A549 (cell line): ENCODE measurements at regions not wholly inside any gene's neighbourhood (a gene's known extent, or its start where the extent isn't known, plus 50 kb on each side); places are given as distances from the start of the nearest gene placed in this dataset.

ENCODE experiments used
- ATAC-seq, 2 experiments: fragments of 200-7000 bp in 1 of 2; fragments of >200 bp in 1 of 2; cut with Nextera tagmentation in 1 of 2; cut with Tn5 transposase in 1 of 2; 3 replicates each; pipeline versions ENCODE4 v1.8.0 to v1.9.1; 2018 to 2020; ENCODE audit warnings: mild to moderate bottlenecking in 1 of 2, moderate library complexity in 1 of 2
- CTCF ChIA-PET: fragments of 300-600 bp; sonication (Branson Sonifier 250); formaldehyde crosslinking; extraction: SDS; loops from one replicate; lab custom pipeline; 2021; ENCODE audit warnings: antibody characterized with exemption, inconsistent platforms; lab: Yijun Ruan, JAX
- POLR2A ChIA-PET: fragments of 350-600 bp; formaldehyde crosslinking; extraction: SDS; loops from one replicate; lab custom pipeline; 2021; ENCODE audit warnings: antibody characterized with exemption, inconsistent platforms; lab: Yijun Ruan, JAX
- DNase-seq, 2 experiments: peaks; one replicate each; pipeline versions ENCODE4 v3.0.0 to v3.0.0-alpha.2; 2011 to 2016; ENCODE audit warnings: low read depth in 1 of 2, low spot score in 1 of 2
- FAIRE-seq: peaks from 2 replicates; lab custom pipeline; 2011; peaks lifted over from hg19 to GRCh38; lab: Jason Lieb, UNC
- H3K27ac ChIP-seq, 2 experiments: fragments of >200 bp; sonication (Bioruptor Twin); formaldehyde crosslinking; 3 replicates each; pipeline ENCODE4 v1.5.1; 2016 to 2017
- H3K4me1 ChIP-seq: fragments of >200 bp; sonication (Bioruptor Twin); formaldehyde crosslinking; 3 replicates; pipeline ENCODE4 v1.6.1; 2016
- H3K4me2 ChIP-seq: fragments of >200 bp; sonication (Bioruptor Twin); formaldehyde crosslinking; 3 replicates; pipeline ENCODE4 v1.6.1; 2016
- H3K4me3 ChIP-seq: fragments of >200 bp; sonication (Bioruptor Twin); formaldehyde crosslinking; 3 replicates; pipeline ENCODE4 v1.5.1; 2016
- H3K9me3 ChIP-seq: fragments of >200 bp; sonication (Bioruptor Twin); formaldehyde crosslinking; 3 replicates; pipeline ENCODE4 v1.6.1; 2016
- BHLHE40 ChIP-seq: IDR thresholded peaks from 2 replicates; pipeline ENCODE4 v1.6.1; 2012; ENCODE audit warnings: low read depth, low read length, inconsistent platforms
- CBX8 ChIP-seq: fragments of 200-600 bp; sonication (generic); IDR thresholded peaks from 2 replicates; pipeline ENCODE4 v1.6.1; 2016
- CHD4 ChIP-seq: fragments of 200-600 bp; sonication (generic); IDR thresholded peaks from 2 replicates; pipeline ENCODE4 v1.6.1; 2016; ENCODE audit warnings: antibody characterized with exemption, mild to moderate bottlenecking, borderline replicate concordance
- EP300 ChIP-seq, 2 experiments: fragments of >200 bp; sonication (Bioruptor Twin); formaldehyde crosslinking; IDR thresholded peaks; 2 replicates in 1 of 2; 3 replicates in 1 of 2; pipeline ENCODE4 v1.6.1; 2016 to 2017
- HEYL ChIP-seq: fragments of 250-450 bp; sonication (Bioruptor Pico); IDR thresholded peaks from 2 replicates; pipeline ENCODE4 v1.8.0; 2021; ENCODE audit warnings: mild to moderate bottlenecking, moderate library complexity
- HOXB5 ChIP-seq: fragments of 250-450 bp; sonication (Bioruptor Pico); IDR thresholded peaks from 2 replicates; pipeline ENCODE4 v1.5.0; 2020; ENCODE audit warnings: mild to moderate bottlenecking, moderate library complexity
- JUN ChIP-seq, 2 experiments: fragments of >200 bp; sonication (Bioruptor Twin); formaldehyde crosslinking; IDR thresholded peaks; 2 replicates in 1 of 2; 3 replicates in 1 of 2; pipeline ENCODE4 v1.6.1; 2016 to 2017
- JUNB ChIP-seq: fragments of >200 bp; sonication (Bioruptor Twin); formaldehyde crosslinking; IDR thresholded peaks from 2 replicates; pipeline ENCODE4 v1.6.1; 2016
- KDM1A ChIP-seq: fragments of 200-600 bp; sonication (generic); IDR thresholded peaks from 2 replicates; pipeline ENCODE4 v1.6.1; 2016; ENCODE audit warnings: low read depth, mild to moderate bottlenecking
- MAFK ChIP-seq: fragments of 450-650 bp; IDR thresholded peaks from 2 replicates; pipeline ENCODE4 v1.6.1; 2014; ENCODE audit not compliant: partially characterized antibody
- MYC ChIP-seq: IDR thresholded peaks from 2 replicates; pipeline ENCODE4 v1.6.1; 2012; ENCODE audit warnings: mild to moderate bottlenecking, inconsistent platforms, low read length, improper control_type of control experiment, borderline replicate concordance
- NPAS2 ChIP-seq: fragments of 250-450 bp; sonication (Bioruptor Pico); IDR thresholded peaks from 2 replicates; pipeline ENCODE4 v1.8.0; 2022; ENCODE audit warnings: mild to moderate bottlenecking, moderate library complexity, borderline replicate concordance
- NR3C1 ChIP-seq: fragments of >200 bp; sonication (Bioruptor Twin); formaldehyde crosslinking; IDR thresholded peaks from 3 replicates; pipeline ENCODE4 v1.6.1; 2017
- PHF8 ChIP-seq: fragments of 200-600 bp; sonication (generic); IDR thresholded peaks from 2 replicates; pipeline ENCODE4 v1.6.1; 2016; ENCODE audit warnings: low read depth, mild to moderate bottlenecking, antibody characterized with exemption, moderate library complexity, borderline replicate concordance
- POLR2A ChIP-seq: IDR thresholded peaks from 2 replicates; pipeline ENCODE4 v1.6.1; 2012; ENCODE audit warnings: mild to moderate bottlenecking, low read length
- POLR2AphosphoS2 ChIP-seq: conservative IDR thresholded peaks from 2 replicates; pipeline ENCODE4 v1.6.1; 2012; ENCODE audit warnings: low read length, improper control_type of control experiment, inconsistent platforms
- RARB ChIP-seq: fragments of 250-450 bp; sonication (Bioruptor Pico); IDR thresholded peaks from 2 replicates; pipeline ENCODE4 v1.8.0; 2021; ENCODE audit warnings: mild to moderate bottlenecking, moderate library complexity
- RCOR1 ChIP-seq: fragments of 150-350 bp; IDR thresholded peaks from 2 replicates; pipeline ENCODE4 v1.6.1; 2014; ENCODE audit warnings: antibody characterized with exemption, low read length, low read depth
- RFX5 ChIP-seq: fragments of 450-650 bp; IDR thresholded peaks from 2 replicates; pipeline ENCODE4 v1.7.1; 2014; ENCODE audit warnings: antibody characterized with exemption, mild to moderate bottlenecking, moderate library complexity
- RNF2 ChIP-seq: fragments of 200-600 bp; sonication (generic); IDR thresholded peaks from 2 replicates; pipeline ENCODE4 v1.6.1; 2016; ENCODE audit warnings: low read depth, mild to moderate bottlenecking, antibody characterized with exemption, moderate library complexity, borderline replicate concordance
- ZFP36 ChIP-seq: fragments of 450-650 bp; IDR thresholded peaks from 2 replicates; pipeline ENCODE4 v1.6.1; 2014; ENCODE audit warnings: borderline replicate concordance; ENCODE audit not compliant: partially characterized antibody
- WGBS: methylation state at CpG from one replicate; pipeline ENCODE4 v1.1.6; 2017; ENCODE audit errors: missing lambda C conversion rate; 5-methylcytosine and 5-hydroxymethylcytosine counted together
- TF ChIP-seq, protein P1 (sequence below): IDR thresholded peaks from 2 replicates; pipeline ENCODE4 v1.6.1; 2012
- TF ChIP-seq, protein P2 (sequence below): fragments of 250-450 bp; sonication (Bioruptor Pico); IDR thresholded peaks from 2 replicates; pipeline ENCODE4 v1.5.0; 2020; ENCODE audit warnings: low read depth, mild to moderate bottlenecking, moderate library complexity
- TF ChIP-seq, protein P3 (sequence below): fragments of >200 bp; sonication (Bioruptor Twin); formaldehyde crosslinking; IDR thresholded peaks from 3 replicates; pipeline ENCODE4 v1.6.1; 2016

DNA sequence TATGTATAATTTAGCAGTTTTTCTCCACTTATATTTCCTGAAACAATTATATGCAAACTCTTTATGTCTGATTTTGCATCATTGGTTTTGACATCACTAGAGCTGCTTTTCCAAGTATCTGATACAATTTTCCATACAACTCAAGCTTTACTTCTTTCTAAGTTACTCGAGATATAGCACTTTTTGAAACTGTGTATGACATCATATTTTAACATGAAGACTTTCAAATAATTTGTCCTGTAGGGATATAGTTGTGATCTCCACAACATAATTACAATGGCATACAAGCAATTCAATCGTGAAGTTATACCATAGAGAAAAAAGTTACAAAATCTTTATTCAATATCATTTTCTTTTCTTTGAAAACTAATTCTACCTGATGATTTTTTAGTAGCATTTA lies 173.0 kb downstream of the LEPR start:
- CTCF ChIA-PET: interaction anchor here (1.1 kb wide), 1 partner anchor 94 kb away, joined by 3 read pairs; no protein-coding TSS in a partner anchor
- FAIRE-seq (no peak), DNase-seq (no peak), ATAC-seq (no peak)
- no peak overlapping the region for H3K27ac ChIP-seq
- POLR2A ChIA-PET: no interaction called here
- H3K4me1 ChIP-seq: no peaks in the 10 kb centered on the region
- H3K9me3 ChIP-seq: no peaks in the 10 kb centered on the region
- no peak overlapping the region for H3K4me3 ChIP-seq
- H3K4me2 ChIP-seq: no peak overlapping the region
- TF ChIP-seq BHLHE40 (no peak), RFX5 (no peak), EP300 (IDR thresholded peaks at IDR 0.05) (no peak), POLR2A (no peak), KDM1A (no peak), ZFP36 (no peak), NPAS2 (CRISPR knock-in tag) (no peak), MYC (no peak), CHD4 (no peak)
- TF ChIP-seq, protein P1, sequence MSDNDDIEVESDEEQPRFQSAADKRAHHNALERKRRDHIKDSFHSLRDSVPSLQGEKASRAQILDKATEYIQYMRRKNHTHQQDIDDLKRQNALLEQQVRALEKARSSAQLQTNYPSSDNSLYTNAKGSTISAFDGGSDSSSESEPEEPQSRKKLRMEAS: no peak
- WGBS: 32% methylated on average over 2 of the region's 2 CpGs

DNA sequence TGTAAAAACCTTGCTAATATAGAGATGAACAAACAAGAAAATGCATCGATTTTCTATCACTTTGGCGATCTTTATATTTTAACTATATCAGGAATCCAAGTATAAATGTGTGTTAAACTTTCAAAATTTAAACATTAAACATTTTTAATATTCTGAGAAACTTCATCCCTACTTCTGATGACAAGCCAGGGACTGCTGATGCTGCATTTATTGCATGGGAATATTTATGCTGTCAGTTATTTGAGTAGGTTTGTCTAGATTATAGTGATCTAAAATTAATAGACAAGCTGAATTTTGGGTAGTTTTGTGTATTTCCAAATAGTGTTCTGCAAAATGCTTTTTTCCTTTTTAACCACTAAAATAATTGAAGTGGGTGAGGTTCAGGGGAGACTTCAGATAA lies 175.3 kb downstream of the LEPR start:
- H3K4me2 ChIP-seq: no peak overlapping the region
- no peak overlapping the region for H3K4me3 ChIP-seq
- ChIA-PET CTCF (no interaction called here), POLR2A (no interaction called here)
- H3K9me3 ChIP-seq: no peaks in the 10 kb centered on the region
- WGBS: 62% methylated on average over 2 of the region's 2 CpGs
- DNase-seq: no peak
- no peaks in the 10 kb centered on the region for H3K4me1 ChIP-seq
- peak; percentile 27 for TF ChIP-seq MAFK
- no peak for TF ChIP-seq HOXB5 (CRISPR knock-in tag)
- no peak for TF ChIP-seq NR3C1
- no peak for FAIRE-seq
- ATAC-seq: no peak
- no peak overlapping the region for H3K27ac ChIP-seq

DNA sequence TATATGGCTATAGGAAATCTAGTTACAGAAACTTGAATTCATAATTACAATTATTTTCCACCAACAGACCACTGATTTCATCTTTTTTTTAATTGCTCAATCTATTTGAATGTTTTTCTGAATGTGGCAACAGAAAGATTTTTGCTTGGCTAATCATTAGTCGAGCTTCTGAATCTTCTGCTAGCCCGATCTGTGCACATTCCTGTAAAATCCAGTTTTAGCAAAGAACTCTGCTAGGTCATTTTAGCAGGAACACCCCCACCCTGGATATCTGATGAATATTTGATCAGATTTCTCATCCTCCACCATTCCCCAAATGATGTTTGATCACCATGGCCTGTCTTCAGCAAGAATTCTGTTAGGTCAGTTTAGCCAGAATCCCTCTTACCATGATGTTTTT lies 176.3 kb downstream of the LEPR start:
- Histone ChIP-seq H3K4me1 (no peaks in the 10 kb centered on the region), H3K27ac (no peak overlapping the region), H3K4me2 (no peak overlapping the region), H3K9me3 (no peaks in the 10 kb centered on the region), H3K4me3 (no peak overlapping the region)
- no peak for FAIRE-seq
- 62% methylated on average over 2 of the region's 2 CpGs for WGBS
- no peak for ATAC-seq
- CTCF ChIA-PET: no interaction called here
- DNase-seq: no peak
- TF ChIP-seq MYC (no peak), CBX8 (no peak), RFX5 (no peak), PHF8 (no peak), RCOR1 (no peak), NPAS2 (CRISPR knock-in tag) (no peak), JUNB (no peak), JUN (IDR thresholded peaks at IDR 0.05) (no peak), POLR2A (no peak), HEYL (CRISPR knock-in tag) (no peak), RNF2 (no peak), POLR2AphosphoS2 (no peak), EP300 (IDR thresholded peaks at IDR 0.05) (no peak), RARB (no peak)
- TF ChIP-seq, protein P2, sequence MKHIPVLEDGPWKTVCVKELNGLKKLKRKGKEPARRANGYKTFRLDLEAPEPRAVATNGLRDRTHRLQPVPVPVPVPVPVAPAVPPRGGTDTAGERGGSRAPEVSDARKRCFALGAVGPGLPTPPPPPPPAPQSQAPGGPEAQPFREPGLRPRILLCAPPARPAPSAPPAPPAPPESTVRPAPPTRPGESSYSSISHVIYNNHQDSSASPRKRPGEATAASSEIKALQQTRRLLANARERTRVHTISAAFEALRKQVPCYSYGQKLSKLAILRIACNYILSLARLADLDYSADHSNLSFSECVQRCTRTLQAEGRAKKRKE (CRISPR knock-in tag): no peak
- TF ChIP-seq, protein P1: no peak
- TF ChIP-seq, protein P3, sequence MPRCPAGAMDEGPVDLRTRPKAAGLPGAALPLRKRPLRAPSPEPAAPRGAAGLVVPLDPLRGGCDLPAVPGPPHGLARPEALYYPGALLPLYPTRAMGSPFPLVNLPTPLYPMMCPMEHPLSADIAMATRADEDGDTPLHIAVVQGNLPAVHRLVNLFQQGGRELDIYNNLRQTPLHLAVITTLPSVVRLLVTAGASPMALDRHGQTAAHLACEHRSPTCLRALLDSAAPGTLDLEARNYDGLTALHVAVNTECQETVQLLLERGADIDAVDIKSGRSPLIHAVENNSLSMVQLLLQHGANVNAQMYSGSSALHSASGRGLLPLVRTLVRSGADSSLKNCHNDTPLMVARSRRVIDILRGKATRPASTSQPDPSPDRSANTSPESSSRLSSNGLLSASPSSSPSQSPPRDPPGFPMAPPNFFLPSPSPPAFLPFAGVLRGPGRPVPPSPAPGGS: no peak
- POLR2A ChIA-PET: no interaction called here
